Forelimb muscle (tissue), 1 donor: ENCODE measurements at regions not wholly inside any gene's neighbourhood (a gene's known extent, or its start where the extent isn't known, plus 50 kb on each side); places are given as distances from the start of the nearest gene placed in this dataset.
"Not testable (repeated sequence)": the region's sequence is repeated elsewhere in the genome, so short reads cannot be mapped to it uniquely, and the experiment has no call there.

Experiments used
- DNase-seq: peaks from one replicate; pipeline ENCODE4 v3.0.0-alpha.2; 2013; ENCODE audit warnings: low read depth

DNA sequence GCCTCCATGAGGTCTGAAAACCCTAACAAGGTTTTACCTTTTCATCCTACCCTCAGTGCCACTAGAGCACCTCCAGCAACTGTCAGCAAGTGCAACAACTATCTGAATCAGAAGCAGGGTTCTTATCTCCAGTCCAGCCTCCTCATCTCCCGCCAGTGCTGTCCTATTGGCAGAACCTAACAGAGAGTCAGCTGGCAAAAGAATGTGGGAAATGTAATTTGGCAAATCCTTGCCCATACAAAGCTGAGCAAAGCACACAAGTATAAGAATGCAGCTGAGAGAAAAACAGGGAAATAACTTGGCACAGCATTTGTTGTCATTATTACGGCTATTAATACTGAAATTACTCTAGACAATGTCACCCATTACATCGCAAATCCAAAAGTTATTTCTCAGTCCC, 124.2 kb downstream of the ATP6V1G3 start:
- no peak for DNase-seq

DNA sequence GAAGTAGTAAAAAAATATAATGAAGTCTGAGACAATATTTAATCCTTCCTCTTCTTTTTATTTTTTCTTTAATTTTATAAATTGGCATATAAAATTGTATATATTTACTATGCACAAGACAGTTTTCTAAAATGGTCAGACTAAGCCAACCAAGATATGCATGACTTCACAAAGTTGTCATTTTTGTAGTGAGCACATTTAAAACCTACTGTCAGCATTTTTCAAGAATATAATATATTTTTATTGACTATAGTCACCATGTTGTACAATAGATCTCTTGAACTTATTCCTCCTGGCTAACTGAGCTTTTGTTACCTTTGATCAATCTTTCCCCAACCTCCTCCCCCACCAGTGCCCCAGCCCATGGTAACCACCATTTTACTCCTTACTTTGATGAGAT, 129.2 kb downstream of the ATP6V1G3 start:
- DNase-seq, result no peak

GRCh38 chr1:198408716-198409115, 131.8 kb downstream of the ATP6V1G3 start:
- DNase-seq, result no peak

GRCh38 chr1:198404632-198405031, 135.8 kb downstream of the ATP6V1G3 start:
- DNase-seq, result not testable (repeated sequence)

DNA sequence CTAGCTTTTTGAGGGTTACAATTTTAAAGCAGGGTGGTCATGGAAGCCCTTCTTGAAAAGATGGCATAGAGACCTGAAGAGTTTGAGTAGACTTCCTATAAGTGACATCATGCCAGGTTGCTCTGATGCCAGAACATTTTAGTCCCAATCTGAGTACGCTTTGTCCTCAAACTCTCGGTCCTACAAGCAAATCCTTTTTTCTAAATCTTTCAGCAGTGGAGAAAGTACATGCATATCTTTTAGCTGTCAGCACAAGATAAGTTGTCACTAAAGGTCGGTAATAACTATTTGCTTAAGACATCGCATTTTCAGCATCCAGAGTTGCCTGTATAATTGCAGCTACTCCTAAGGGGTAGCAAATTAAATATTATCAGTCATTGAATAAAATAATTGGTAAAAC, 140.4 kb downstream of the ATP6V1G3 start:
- no peak for DNase-seq

DNA sequence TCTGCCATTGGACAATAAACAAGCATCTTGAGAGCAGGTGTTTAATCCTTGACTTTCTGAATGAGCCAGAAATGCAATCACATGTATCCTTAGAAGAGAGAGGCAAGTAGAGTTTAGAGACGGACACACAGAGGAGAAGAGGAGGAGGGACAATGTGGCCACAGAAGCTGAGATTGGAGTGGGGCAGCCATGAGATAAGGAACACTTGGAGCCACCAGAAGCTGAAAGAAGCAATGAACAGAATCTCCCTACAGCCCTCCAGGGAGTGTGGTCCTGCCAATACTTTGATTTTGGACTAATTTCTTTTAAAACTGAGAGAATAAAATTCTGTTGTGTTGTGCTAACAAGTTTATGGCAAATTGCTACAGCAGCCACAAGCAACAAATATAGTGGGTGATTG, 141.0 kb downstream of the ATP6V1G3 start:
- no peak for DNase-seq

- DNase-seq, result no peak
Measured at GRCh38 chr1:198397208-198397808, 143.2 kb downstream of the ATP6V1G3 start.

- DNase-seq, result no peak
Measured at GRCh38 chr1:198391393-198392020, 149.0 kb downstream of the ATP6V1G3 start.

DNA sequence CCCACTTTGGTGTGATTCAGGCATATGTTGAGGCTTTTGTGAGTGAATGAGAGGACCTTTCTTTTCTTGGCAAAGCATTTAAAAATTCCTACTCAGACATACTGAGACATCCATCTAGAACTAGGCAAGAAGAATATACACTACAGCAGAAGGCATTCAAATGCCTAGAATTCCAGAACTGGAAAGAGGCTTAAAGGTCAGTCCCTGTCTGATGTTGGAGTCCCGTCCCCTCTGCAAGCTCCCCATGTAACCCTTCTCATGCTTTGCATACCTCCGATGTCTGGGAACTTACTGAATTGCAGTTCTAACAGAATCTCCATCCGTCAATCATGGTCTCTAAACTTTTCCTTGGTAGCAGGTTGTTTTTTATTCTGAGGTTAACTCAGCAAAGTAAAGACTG, 152.9 kb downstream of the ATP6V1G3 start:
- no peak for DNase-seq

DNA sequence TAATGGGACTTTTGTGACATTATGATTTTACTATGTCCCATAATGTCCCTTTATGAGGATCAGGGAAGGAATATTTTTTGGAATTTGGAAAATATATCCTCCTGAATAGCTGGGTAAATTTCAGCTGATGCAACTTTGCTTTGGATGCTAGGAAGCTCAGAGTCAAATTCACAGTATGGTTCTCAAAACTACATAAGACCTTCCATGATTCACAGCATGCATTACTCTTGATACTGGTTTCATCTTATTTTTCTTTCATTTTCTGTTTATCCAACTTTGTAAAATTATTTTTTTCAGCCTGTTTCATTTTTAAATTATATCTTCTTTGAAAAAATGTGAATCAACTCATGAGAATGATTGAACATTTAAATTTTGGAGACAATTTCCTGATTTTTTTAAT, 160.2 kb downstream of the ATP6V1G3 start:
- no peak for DNase-seq

GRCh38 chr1:198377702-198378101, 162.8 kb downstream of the ATP6V1G3 start:
- no peak for DNase-seq

- DNase-seq, result no peak
Measured at GRCh38 chr1:198374288-198374687, 166.2 kb downstream of the ATP6V1G3 start.

- no peak for DNase-seq
Measured at GRCh38 chr1:198373376-198373775, 167.1 kb downstream of the ATP6V1G3 start.
